ENCODE measurements at regions not wholly inside any gene's neighbourhood (a gene's known extent, or its start where the extent isn't known, plus 50 kb on each side); places are given as distances from the start of the nearest gene placed in this dataset.
"Not testable (repeated sequence)": the region's sequence is repeated elsewhere in the genome, so short reads cannot be mapped to it uniquely, and the experiment has no call there.

- ATAC-seq, result peak in 3 of 4 donors; percentile 41 to 54 (median 53)
These were observed 151.4 kb upstream of the TNFAIP3 start for GRCh38 chr6:137715589-137716045.

DNA sequence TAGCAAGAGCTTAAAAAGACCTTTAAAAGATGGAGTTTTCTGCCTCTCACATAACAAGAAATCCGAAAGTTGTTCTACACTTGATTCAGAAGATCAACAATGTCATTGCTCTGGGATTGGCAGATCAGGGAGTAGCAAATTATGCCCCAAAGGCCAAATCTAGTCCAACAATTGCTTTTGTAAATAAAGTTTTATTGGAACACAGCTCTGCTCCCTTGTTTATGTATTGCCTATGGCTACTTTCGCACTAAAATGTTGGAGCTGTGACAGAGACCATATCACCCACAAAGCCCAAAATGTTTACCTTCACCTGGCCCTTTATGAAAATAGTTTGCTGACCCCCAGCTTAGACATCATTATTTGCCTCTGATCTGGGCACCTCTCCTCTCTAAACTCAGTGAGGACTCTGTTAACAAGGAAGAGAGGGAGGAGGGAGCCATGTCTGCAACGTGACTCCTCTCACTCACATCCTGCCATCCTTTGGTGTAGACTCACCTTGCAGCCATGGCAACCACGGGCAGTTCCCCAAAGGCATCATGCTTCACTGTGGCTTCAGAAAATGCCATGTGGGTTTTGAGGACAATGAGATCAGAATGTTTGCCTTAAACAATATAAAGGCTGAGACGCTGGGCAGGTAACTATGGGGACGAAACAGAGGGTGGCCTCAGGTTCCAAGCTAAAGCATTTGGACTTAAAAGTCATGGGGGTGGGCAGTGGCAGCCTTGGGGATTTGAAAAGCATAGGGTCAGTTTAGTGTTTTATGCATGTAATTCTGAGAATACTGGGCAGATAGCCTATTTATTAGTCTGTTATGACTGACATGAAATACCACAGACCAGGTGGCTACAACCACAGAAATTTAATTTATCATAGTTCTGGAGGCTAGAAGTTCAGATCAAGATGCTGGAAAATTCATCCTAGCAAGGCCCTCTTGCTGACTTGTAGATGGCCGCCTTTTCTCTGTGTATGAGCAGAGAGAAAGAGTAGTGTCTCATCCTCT, 149.7 kb upstream of the TNFAIP3 start:
- WGBS, 3 donors, result 89 to 92% (median 91%) methylated on average over 7 of the region's 7 CpGs
- Histone ChIP-seq H3K4me1 (no peaks in the 10 kb centered on the region), H3K4me3 (no peak overlapping the region), H3K27ac (no peak overlapping the region), H3K9me3 (no peaks in the 10 kb centered on the region), H3K36me3 (ENCODE audit: insufficient read depth in 1 of 2, low read depth in 1 of 2) (no peaks in the 10 kb centered on the region), H3K27me3 (ENCODE audit: insufficient read depth in 3 of 3, low read length in 2 of 3) (no peaks in the 10 kb centered on the region)
- ATAC-seq, result no peak
- DNase-seq, result no peak
- intact Hi-C loops (cut with DNase I), result no loop called here
- TF ChIP-seq CTCF (IDR thresholded peaks at IDR 0.05), result no peak

More at GRCh38 chr6:137715589-137716045, 151.4 kb upstream of the TNFAIP3 start:
- TF ChIP-seq CTCF (IDR thresholded peaks at IDR 0.05), result no peak
- no peak for DNase-seq
- Histone ChIP-seq H3K27ac (no peak overlapping the region), H3K4me3 (no peak overlapping the region), H3K27me3 (ENCODE audit: insufficient read depth in 3 of 3, low read length in 2 of 3) (no peaks in the 10 kb centered on the region), H3K9me3 (no peaks in the 10 kb centered on the region), H3K4me1 (no peaks in the 10 kb centered on the region), H3K36me3 (ENCODE audit: insufficient read depth in 1 of 2, low read depth in 1 of 2) (no peaks in the 10 kb centered on the region)
- 80 to 94% (median 80%) methylated on average over 4 of the region's 4 CpGs for WGBS, 3 donors
- intact Hi-C loops (cut with DNase I), result no loop called here

DNA sequence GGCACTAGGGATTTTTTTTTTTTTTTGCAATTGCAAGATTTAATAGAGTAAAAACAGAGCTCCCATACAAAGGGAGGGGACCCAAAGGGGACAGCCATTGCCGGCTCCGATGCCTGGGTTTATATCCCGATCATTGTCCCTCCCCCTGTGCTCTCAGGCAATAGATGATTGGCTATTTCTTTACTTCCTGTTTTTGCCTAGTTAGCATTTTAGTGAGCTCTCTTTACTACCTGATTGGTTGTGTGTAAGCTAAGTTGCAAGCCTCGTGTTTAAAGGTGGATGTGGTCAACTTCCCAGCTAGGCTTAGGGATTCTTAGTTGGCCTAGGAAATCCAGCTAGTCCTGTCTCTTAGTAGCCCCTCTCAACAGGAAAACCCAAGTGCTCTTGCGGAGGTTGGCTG, 148.2 kb upstream of the TNFAIP3 start:
- ATAC-seq; H3K4me3 ChIP-seq; H3K4me1 ChIP-seq; DNase-seq; H3K27ac ChIP-seq; H3K36me3 ChIP-seq (ENCODE audit: insufficient read depth in 1 of 2, low read depth in 1 of 2); intact Hi-C loops (cut with DNase I); H3K9me3 ChIP-seq; H3K27me3 ChIP-seq (ENCODE audit: insufficient read depth in 3 of 3, low read length in 2 of 3): not testable (repeated sequence)
- WGBS, 3 donors, result 95 to 99% (median 96%) methylated on average over 5 of the region's 5 CpGs

DNA sequence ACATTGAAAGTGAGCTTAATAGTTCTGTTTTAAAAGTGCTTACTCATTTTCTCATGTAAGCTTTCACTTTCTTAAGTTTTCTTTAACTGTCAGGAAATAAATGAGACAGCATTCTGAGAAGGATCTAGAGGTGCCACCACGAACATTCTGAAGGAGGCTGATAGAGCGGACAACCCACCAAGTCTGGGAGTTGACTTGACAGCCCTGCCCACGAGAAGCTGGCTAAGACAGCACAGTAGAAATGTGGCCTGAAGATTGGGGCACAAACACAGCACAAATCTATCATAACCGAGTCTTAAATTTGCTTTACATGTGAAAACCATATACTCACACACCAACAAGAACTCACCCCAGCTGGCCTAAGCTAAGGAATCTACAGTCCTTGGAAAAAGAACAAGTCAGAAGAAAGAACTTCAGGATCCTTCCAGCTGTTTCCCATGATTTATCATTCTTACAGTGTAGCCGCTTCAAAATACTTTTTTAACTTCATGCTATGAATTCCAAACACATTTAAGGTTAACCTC, 144.2 kb upstream of the TNFAIP3 start:
- H3K27me3 ChIP-seq (ENCODE audit: insufficient read depth in 3 of 3, low read length in 2 of 3), result no peaks in the 10 kb centered on the region
- H3K9me3 ChIP-seq, result no peaks in the 10 kb centered on the region
- DNase-seq (no peak), ATAC-seq (no peak)
- no peaks in the 10 kb centered on the region for H3K4me1 ChIP-seq
- TF ChIP-seq CTCF (IDR thresholded peaks at IDR 0.05), result no peak
- H3K4me3 ChIP-seq, result no peak overlapping the region
- WGBS, 3 donors, result 82 to 89% (median 83%) methylated on average over 5 of the region's 5 CpGs
- intact Hi-C loops (cut with DNase I), result no loop called here
- H3K27ac ChIP-seq, result no peak overlapping the region
- H3K36me3 ChIP-seq (ENCODE audit: insufficient read depth in 1 of 2, low read depth in 1 of 2), result no peaks in the 10 kb centered on the region

- no peaks in the 10 kb centered on the region for H3K4me1 ChIP-seq
- H3K27me3 ChIP-seq (ENCODE audit: insufficient read depth in 3 of 3, low read length in 2 of 3), result no peaks in the 10 kb centered on the region
- DNase-seq, result no peak
- H3K4me3 ChIP-seq, result no peak overlapping the region
- H3K9me3 ChIP-seq, result no peaks in the 10 kb centered on the region
- H3K36me3 ChIP-seq (ENCODE audit: insufficient read depth in 1 of 2, low read depth in 1 of 2), result no peaks in the 10 kb centered on the region
- no peak overlapping the region for H3K27ac ChIP-seq
- no peak for TF ChIP-seq CTCF (IDR thresholded peaks at IDR 0.05)
- ATAC-seq, result no peak
- WGBS, 3 donors, result 63 to 67% (median 65%) methylated on average over 4 of the region's 4 CpGs
- intact Hi-C loops (cut with DNase I), result no loop called here
These were observed 143.6 kb upstream of the TNFAIP3 start for GRCh38 chr6:137723273-137724017.

All from psoas muscle (tissue), 7 donors.